T-helper 17 cell (primary cell): ENCODE measurements at regions not wholly inside any gene's neighbourhood (a gene's known extent, or its start where the extent isn't known, plus 50 kb on each side); places are given as distances from the start of the nearest gene placed in this dataset.
"Not testable (repeated sequence)": the region's sequence is repeated elsewhere in the genome, so short reads cannot be mapped to it uniquely, and the experiment has no call there.

Source experiments
- ATAC-seq: fragments of 150-1000 bp; cut with Tn5 transposase; 2 replicates; pipeline ENCODE4 v1.10.0; 2021; ENCODE audit warnings: mild to moderate bottlenecking, moderate library complexity
- DNase-seq, 3 donors: peaks; one replicate each; pipeline versions ENCODE4 v3.0.0 to v3.0.0-alpha.2; 2020 to 2021
- H3K9me3 ChIP-seq: one replicate; pipeline ENCODE4 v1.7.0; 2013; ENCODE audit warnings: low read length, mild to moderate bottlenecking; ENCODE audit not compliant: control insufficient read depth, poor library complexity, severe bottlenecking
- H3K27ac Mint-ChIP-seq: one replicate; pipeline ENCODE4 v1.8.0; 2022; ENCODE audit warnings: mild to moderate bottlenecking, moderate library complexity, mixed read lengths
- H3K27me3 Mint-ChIP-seq: one replicate; pipeline ENCODE4 v1.8.0; 2022; ENCODE audit warnings: mixed read lengths
- H3K36me3 Mint-ChIP-seq: one replicate; pipeline ENCODE4 v1.8.0; 2022; ENCODE audit warnings: low read depth, mixed read lengths
- H3K4me1 Mint-ChIP-seq: one replicate; pipeline ENCODE4 v1.8.0; 2022; ENCODE audit warnings: mild to moderate bottlenecking, mixed read lengths
- H3K4me3 Mint-ChIP-seq: one replicate; pipeline ENCODE4 v1.8.0; 2022; ENCODE audit warnings: mild to moderate bottlenecking, moderate library complexity, mixed read lengths

GRCh38 chr7:136412952-136413351 is 435.8 kb upstream of the MTPN start:
- Mint-ChIP-seq H3K36me3 (no peaks in the 10 kb centered on the region), H3K4me3 (no peak overlapping the region), H3K27ac (no peak overlapping the region), H3K27me3 (no peaks in the 10 kb centered on the region), H3K4me1 (no peaks in the 10 kb centered on the region)
- ATAC-seq = no peak
- H3K9me3 ChIP-seq = no peaks in the 10 kb centered on the region
- DNase-seq = no peak

DNA sequence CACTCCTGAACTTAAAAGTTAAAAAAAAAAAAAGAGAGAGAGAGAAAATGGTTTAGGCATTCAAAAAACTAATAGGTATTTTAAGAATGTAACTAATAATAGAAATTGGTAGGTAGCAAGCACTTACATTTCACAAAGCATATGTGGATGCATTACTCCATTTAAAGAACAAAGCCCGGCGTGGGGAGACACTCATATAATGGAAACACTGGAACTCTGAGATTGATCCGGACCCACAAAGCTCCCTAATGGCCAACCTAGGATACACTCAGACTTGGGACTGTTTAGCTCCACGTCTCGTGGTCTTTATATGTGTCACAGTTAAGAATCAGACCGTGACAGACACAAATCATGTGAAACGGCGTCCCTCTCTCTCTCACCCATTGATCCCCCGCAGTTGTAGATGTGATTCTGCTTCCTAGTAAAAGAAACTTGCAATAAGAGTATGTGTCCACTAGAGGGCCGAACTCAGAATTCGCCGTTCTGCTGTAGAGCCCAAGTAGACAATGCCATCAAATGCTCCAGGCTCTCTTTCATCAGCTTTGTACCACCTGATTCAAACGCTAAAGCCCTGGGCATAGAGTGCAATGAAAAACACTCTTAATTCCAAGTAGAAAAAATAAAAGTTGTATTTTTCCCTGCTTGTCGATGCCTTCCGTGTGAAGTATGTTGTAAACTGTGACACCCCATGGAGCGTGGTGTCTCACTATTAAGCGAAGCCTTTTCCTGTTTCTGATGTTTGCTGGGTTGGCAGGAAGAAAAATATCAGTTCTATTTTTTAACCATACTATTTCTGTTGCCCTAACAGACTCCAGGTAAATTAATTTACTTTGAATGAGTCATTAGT is 429.0 kb upstream of the MTPN start:
- Mint-ChIP-seq H3K4me1 (peaks cover 7% of the 10 kb centered on the region), H3K27me3 (no peaks in the 10 kb centered on the region), H3K27ac (no peak overlapping the region), H3K4me3 (no peak overlapping the region), H3K36me3 (no peaks in the 10 kb centered on the region)
- ATAC-seq (peak; percentile 75), DNase-seq (peak in 1 of 3 donors; percentile 4)
- H3K9me3 ChIP-seq = no peaks in the 10 kb centered on the region

DNA sequence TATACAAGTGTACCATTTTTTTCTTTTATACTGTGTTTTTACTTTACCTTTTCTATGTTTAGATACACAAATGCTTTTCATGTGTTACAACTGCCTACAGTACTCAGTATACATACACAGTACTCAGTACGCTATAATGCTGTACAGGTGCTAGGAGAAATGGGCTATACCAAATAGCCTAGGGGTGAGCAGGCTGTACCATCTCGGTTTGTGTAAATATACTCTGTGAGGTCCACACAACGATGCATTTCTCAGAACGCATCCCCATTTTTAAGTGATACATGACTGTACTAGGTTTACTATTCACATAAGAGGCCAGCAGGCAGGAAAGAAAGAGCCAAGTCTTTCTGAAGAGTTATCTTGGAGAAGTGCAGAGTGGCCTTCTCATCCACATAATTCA is 426.4 kb upstream of the MTPN start:
- H3K4me1 Mint-ChIP-seq = peaks cover 7% of the 10 kb centered on the region
- DNase-seq = no peak
- no peak for ATAC-seq
- no peaks in the 10 kb centered on the region for H3K9me3 ChIP-seq
- no peaks in the 10 kb centered on the region for H3K27me3 Mint-ChIP-seq
- no peak overlapping the region for H3K4me3 Mint-ChIP-seq
- no peaks in the 10 kb centered on the region for H3K36me3 Mint-ChIP-seq
- H3K27ac Mint-ChIP-seq = no peak overlapping the region

DNA sequence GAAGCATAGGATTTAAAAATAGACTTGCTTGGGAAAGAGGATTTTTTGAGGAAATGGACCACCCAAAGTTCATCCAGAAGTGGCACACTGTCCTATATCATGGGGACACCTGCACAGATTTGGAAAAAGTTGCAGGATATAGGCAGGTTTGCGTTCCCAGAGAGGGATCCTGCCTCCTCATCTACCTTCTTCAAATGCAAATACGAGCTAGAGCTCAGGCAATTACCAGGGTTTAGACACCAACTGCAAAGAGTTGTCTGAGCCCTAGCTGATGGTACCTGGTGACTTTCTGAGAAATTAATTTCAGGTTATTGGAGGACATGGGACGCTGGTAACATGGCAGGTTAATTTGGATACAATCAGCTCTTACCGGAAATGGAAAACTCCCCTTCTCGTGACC is 423.7 kb upstream of the MTPN start:
- ATAC-seq = no peak
- H3K4me1 Mint-ChIP-seq = peaks cover 2% of the 10 kb centered on the region
- DNase-seq = no peak
- no peaks in the 10 kb centered on the region for H3K27me3 Mint-ChIP-seq
- no peaks in the 10 kb centered on the region for H3K36me3 Mint-ChIP-seq
- no peaks in the 10 kb centered on the region for H3K9me3 ChIP-seq
- no peak overlapping the region for H3K27ac Mint-ChIP-seq
- no peak overlapping the region for H3K4me3 Mint-ChIP-seq

- H3K27ac Mint-ChIP-seq = no peak overlapping the region
- H3K4me3 Mint-ChIP-seq = no peak overlapping the region
- H3K9me3 ChIP-seq = no peaks in the 10 kb centered on the region
- ATAC-seq = no peak
- no peaks in the 10 kb centered on the region for H3K36me3 Mint-ChIP-seq
- H3K4me1 Mint-ChIP-seq = no peaks in the 10 kb centered on the region
- no peaks in the 10 kb centered on the region for H3K27me3 Mint-ChIP-seq
- no peak for DNase-seq
Observed at GRCh38 chr7:136399385-136399784, 422.2 kb upstream of the MTPN start.

DNA sequence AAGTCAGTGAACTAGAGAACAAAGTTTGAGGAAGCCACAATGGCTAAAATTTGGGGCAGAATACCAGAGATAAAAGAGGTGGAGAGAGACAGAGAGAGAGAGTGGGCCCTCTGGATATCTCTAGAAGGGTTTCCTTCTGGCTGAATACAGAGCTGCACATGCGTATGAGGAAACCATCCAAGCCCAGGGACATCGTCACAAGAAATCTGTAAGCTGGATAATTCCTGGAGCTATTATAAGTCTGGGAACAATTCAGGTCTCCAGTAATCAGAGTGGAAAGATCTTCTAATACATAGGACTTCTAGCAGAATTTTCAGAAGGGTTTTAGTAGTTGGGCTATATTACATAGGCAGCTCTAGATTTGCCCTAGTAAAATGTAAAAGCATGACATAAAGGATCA is 415.7 kb upstream of the MTPN start:
- H3K4me1 Mint-ChIP-seq = no peaks in the 10 kb centered on the region

GRCh38 chr7:136391371-136391770 is 414.2 kb upstream of the MTPN start:
- H3K27me3 Mint-ChIP-seq = no peaks in the 10 kb centered on the region
- DNase-seq = no peak
- ATAC-seq = no peak
- no peak overlapping the region for H3K27ac Mint-ChIP-seq
- H3K9me3 ChIP-seq = no peaks in the 10 kb centered on the region
- no peaks in the 10 kb centered on the region for H3K36me3 Mint-ChIP-seq
- no peaks in the 10 kb centered on the region for H3K4me1 Mint-ChIP-seq
- no peak overlapping the region for H3K4me3 Mint-ChIP-seq

More for the DNA sequence above, 415.7 kb upstream of the MTPN start:
- no peaks in the 10 kb centered on the region for H3K36me3 Mint-ChIP-seq
- H3K4me3 Mint-ChIP-seq = no peak overlapping the region
- no peaks in the 10 kb centered on the region for H3K9me3 ChIP-seq
- DNase-seq = no peak
- H3K27me3 Mint-ChIP-seq = no peaks in the 10 kb centered on the region
- no peak overlapping the region for H3K27ac Mint-ChIP-seq
- no peak for ATAC-seq

DNA sequence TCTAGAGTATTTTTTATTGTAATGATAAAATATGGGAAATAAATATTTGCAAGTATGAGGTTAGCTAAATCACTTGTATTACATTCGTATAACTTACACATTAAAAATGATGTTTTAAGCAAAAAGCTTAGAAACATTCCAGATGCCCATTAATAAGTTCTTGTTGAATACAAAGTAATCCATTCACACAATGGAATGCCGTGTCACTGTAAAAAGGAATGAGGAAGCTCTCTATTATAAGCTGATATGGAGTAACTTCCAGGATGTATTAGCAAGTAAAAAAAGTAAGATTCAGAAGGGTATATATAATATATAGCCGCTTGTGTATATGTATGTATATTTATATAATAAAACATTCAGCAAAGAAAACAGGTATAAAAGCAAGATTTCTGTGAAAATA is 412.8 kb upstream of the MTPN start:
- no peak for ATAC-seq
- H3K27ac Mint-ChIP-seq = no peak overlapping the region
- no peak overlapping the region for H3K4me3 Mint-ChIP-seq
- no peaks in the 10 kb centered on the region for H3K4me1 Mint-ChIP-seq
- DNase-seq = no peak
- H3K36me3 Mint-ChIP-seq = no peaks in the 10 kb centered on the region
- H3K9me3 ChIP-seq = no peaks in the 10 kb centered on the region
- no peaks in the 10 kb centered on the region for H3K27me3 Mint-ChIP-seq

GRCh38 chr7:136386876-136387275 is 409.7 kb upstream of the MTPN start:
- H3K9me3 ChIP-seq = no peaks in the 10 kb centered on the region
- no peak overlapping the region for H3K27ac Mint-ChIP-seq
- H3K36me3 Mint-ChIP-seq = no peaks in the 10 kb centered on the region
- H3K4me3 Mint-ChIP-seq = no peak overlapping the region
- no peaks in the 10 kb centered on the region for H3K4me1 Mint-ChIP-seq
- H3K27me3 Mint-ChIP-seq = no peaks in the 10 kb centered on the region
- ATAC-seq = no peak
- DNase-seq = no peak

DNA sequence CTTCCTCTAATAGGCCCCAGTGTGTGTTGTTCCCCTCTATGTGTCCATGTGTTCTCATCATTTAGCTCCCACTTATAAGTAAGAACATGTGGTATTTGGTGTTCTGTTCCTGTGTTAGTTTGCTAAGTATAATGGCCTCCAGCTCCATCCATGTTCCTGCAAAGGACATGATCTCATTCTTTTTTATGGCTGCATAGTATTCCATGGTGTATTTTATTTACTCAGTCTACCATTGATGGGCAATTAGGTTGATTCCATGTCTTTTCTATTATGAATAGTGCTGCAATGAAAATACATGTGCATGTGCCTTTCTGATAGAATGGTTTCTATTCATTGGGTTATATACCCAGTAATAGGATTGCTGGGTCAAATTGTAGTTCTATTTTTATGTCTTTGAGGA is 394.2 kb upstream of the MTPN start:
- H3K27ac Mint-ChIP-seq, H3K9me3 ChIP-seq, H3K27me3 Mint-ChIP-seq, ATAC-seq, H3K36me3 Mint-ChIP-seq, H3K4me3 Mint-ChIP-seq, H3K4me1 Mint-ChIP-seq, DNase-seq: not testable (repeated sequence)

GRCh38 chr7:136370137-136370536 is 393.0 kb upstream of the MTPN start:
- no peak for DNase-seq
- H3K36me3 Mint-ChIP-seq = no peaks in the 10 kb centered on the region
- no peak overlapping the region for H3K4me3 Mint-ChIP-seq
- H3K27ac Mint-ChIP-seq = no peak overlapping the region
- no peak for ATAC-seq
- no peaks in the 10 kb centered on the region for H3K9me3 ChIP-seq
- no peaks in the 10 kb centered on the region for H3K27me3 Mint-ChIP-seq
- H3K4me1 Mint-ChIP-seq = no peaks in the 10 kb centered on the region

GRCh38 chr7:136369225-136369624 is 392.1 kb upstream of the MTPN start:
- Mint-ChIP-seq H3K4me3 (no peak overlapping the region), H3K4me1 (no peaks in the 10 kb centered on the region), H3K27me3 (no peaks in the 10 kb centered on the region), H3K27ac (no peak overlapping the region), H3K36me3 (no peaks in the 10 kb centered on the region)
- DNase-seq (no peak), ATAC-seq (no peak)
- H3K9me3 ChIP-seq = no peaks in the 10 kb centered on the region

DNA sequence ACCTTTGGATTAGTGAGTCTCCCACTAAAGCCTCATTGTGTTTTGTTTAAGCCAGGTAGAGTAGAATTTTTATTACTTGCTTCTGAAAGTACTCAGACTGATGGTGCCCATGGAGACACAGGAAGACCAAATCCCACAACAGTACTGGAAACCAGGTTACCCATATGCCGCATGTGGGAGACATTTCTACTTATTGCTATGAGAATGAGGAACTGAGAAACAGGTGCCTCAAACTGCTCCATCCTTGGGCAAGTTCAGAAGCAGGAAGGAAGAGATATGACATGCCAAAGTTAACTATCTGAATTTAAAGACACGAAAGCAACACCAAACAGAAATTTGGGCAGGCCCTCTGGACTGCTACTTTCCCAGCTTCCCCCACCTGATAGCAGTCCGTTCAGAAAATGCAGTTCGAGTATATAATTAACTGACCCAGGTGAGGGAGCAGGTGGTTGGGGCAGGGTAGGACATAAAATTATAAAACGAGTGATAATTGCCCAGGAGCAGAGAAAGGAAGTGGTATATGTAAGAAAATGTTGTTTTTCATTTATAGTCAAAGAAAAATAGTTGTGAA is 382.3 kb upstream of the MTPN start:
- no peak overlapping the region for H3K4me3 Mint-ChIP-seq
- H3K27ac Mint-ChIP-seq = no peak overlapping the region
- H3K36me3 Mint-ChIP-seq = no peaks in the 10 kb centered on the region
- no peaks in the 10 kb centered on the region for H3K4me1 Mint-ChIP-seq
- ATAC-seq (no peak), DNase-seq (no peak)
- no peaks in the 10 kb centered on the region for H3K27me3 Mint-ChIP-seq
- H3K9me3 ChIP-seq = no peaks in the 10 kb centered on the region

GRCh38 chr7:136353287-136353686 is 376.1 kb upstream of the MTPN start:
- H3K27me3 Mint-ChIP-seq = peaks cover 9% of the 10 kb centered on the region
- H3K36me3 Mint-ChIP-seq = no peaks in the 10 kb centered on the region
- H3K9me3 ChIP-seq = no peaks in the 10 kb centered on the region
- H3K4me1 Mint-ChIP-seq = peaks cover 3% of the 10 kb centered on the region
- peak overlapping the region; percentile 25 for H3K4me3 Mint-ChIP-seq
- DNase-seq (no peak), ATAC-seq (no peak)
- no peak overlapping the region for H3K27ac Mint-ChIP-seq
